NCI-H82 (cell line): ENCODE measurements at regions not wholly inside any gene's neighbourhood (a gene's known extent, or its start where the extent isn't known, plus 50 kb on each side); places are given as distances from the start of the nearest gene placed in this dataset.
A peak's percentile ranks its signal among the peaks of the same experiment; 100 is the strongest.
"Not testable (repeated sequence)": the region's sequence is repeated elsewhere in the genome, so short reads cannot be mapped to it uniquely, and the experiment has no call there.

ENCODE experiments used
- DNase-seq: peaks from one replicate; lab custom pipeline; 2025; lab: John Stamatoyannopoulos, UW

GRCh38 chr1:81209461-81209860 lies 591.3 kb upstream of the ADGRL2 start:
- no peak for DNase-seq

DNA sequence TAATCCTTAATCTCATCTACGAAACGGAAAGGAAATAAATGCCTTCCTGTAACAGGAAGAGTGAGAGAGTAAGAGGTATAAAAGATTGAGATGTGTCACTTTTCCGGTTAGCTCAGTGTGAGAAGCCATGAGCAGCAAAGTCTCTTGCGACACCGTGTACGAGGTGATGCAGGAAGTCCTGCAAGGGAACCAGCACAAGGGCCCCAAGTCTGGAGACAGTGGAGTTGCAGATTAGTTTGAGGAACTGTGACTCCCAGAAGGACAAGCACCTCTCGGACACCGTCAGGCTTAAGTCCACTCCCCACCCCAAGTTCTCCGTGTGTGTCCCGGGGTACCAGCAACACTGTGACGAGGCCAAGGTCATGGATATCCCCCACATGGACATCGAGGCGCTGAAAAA lies 592.3 kb upstream of the ADGRL2 start:
- DNase-seq: no peak

DNA sequence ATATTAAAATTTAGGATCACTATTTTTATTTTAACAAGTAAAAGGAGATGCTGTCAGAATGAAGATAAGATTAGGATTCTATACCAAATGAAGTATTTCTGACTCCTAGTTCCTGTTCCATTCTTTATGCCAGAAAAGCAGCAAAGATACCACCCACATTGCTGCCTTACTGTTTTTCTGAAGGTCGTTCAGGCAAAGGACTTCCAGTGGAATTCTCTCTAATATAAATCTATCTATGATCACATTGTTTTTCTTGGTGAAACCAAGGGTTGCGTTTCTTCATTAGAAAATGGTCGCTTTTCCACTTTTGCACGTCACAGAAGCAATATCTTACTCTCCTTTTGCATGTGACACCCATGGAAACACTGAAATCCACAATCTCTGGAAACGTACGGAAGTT lies 594.8 kb upstream of the ADGRL2 start:
- no peak for DNase-seq

DNA sequence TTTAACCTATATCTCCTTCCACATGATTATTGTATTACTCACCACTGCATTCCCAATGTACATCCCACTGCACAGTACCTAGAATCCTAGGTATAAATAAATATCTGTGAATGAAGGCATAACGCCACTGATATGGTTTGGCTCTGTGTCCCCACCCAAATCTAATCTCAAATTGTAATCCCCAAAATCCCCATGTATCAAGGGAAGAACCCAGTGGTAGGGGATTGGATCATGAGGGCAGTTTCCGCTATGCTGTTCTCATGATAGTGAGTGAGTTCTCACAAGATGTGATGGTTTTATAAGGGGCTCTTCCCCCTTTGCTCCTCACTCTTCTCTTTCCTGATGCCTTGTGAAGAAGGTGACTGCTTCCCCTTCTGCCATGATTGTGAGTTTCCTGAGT lies 599.0 kb upstream of the ADGRL2 start:
- DNase-seq: no peak

DNA sequence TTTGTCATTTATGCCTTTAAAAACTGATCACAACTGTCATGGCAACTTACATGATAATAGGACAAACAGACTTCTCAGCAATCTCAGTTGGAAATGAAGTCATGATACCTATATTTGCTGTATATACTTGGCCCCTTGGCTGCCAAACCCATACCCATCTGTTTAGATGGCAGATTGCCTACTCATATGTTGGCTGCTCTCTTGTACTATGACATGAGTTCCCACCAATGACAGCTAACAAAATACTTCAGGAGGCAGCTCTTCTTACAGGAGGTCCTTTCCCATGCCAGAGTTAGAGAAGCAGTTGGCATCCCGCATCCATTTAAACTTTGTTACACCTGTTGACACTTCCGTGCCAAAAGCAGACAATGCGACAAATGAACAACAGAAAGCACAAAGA lies 603.1 kb upstream of the ADGRL2 start:
- no peak for DNase-seq

DNA sequence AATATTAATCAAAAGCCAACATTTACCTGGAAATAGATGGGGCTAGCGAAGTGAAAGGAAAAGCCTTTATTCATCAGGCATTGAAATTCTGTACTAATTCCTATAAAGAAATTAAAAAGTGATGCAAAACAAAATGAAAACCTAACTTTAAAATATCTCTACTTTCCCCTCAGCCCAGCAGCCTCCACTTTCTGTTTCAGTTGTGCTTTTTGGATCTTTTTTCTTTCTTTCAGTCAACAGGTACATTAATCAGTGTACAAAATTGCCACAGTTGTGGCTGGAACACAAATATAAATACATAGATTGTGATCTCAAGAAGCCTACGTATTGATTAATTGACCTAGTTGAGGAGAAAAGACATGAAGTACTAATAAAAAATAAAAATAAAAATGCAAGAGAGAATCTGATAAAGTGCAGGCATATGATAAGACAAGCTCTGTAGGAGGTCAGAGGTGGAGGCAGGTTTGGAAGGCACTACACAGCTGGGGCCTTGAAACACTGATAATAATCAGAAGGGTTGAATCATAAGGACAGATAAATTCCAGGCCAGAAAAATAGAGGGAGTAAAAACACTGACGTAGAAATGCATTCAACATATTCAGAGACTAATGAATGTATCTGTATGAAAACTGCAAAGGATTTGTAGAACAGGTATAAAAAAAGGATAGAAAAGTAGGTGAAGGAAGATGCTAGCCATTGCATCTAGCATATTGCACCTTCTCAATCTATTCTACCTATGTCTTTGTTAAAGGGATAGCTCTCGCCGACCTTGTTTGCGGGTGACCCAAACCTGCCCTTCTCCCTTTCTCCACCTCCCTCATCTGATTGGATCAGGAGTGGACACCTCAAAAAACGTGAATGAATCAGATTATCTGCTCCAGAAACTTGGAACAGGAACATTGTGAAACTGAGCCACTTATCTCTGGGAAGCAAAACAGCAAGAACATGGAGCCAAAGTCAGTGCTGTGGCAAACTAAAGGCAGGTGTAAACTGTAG lies 607.8 kb upstream of the ADGRL2 start:
- DNase-seq: no peak

DNA sequence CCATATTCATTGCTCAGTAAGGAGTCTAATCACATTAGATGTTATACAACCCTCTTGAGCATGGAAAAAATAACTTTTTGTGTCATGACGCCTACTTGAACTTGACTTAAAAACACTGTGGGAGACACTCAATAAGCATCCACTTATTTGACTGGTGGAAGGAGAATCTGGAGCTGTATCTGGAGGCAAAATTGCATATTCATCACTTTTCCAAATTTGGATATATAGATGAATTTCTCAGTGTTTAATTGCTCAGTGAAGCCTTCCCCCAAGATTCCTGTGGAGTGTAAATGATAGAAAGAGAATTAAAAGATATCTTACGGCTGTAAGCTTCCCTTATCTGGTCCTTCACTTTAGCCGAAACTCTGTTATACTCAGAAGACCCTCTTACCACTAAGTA lies 610.7 kb upstream of the ADGRL2 start:
- no peak for DNase-seq

DNA sequence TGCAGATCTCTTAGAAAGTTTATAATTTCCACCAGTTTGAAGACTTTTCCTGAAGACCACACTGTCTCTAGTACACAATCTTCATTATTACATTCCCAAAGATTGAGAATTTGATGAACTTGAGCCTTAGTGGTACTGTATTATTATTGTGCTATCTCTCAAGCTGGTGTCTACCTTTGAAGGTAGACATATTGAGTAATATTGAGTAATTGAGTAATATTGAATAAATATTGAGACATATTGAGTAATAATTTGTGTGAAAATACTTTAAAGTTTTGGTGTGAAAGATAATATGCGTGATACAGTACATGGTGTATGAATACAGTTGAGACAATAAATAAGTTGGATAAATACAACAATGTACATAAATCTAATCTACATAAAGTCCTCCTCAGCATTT lies 613.1 kb upstream of the ADGRL2 start:
- no peak for DNase-seq

DNA sequence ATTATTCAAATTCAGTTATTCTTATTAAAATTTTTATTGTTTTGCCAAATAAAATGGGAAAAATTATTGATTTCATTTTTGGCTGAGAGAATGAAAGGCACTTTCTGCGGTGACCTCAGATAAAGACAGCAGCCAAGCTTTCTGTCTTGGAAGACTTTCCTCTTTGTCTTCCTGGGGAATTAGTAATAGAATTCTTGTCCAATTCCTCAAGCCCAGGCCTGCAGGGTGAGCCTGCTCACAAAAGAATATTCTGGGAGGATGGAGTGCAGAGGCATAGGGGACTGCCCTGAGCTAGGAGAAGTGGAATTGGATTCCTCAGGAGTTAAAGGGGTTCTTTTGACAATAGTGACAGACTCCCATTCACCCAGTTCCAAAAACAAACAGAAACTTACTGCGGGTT lies 614.5 kb upstream of the ADGRL2 start:
- DNase-seq: no peak

DNA sequence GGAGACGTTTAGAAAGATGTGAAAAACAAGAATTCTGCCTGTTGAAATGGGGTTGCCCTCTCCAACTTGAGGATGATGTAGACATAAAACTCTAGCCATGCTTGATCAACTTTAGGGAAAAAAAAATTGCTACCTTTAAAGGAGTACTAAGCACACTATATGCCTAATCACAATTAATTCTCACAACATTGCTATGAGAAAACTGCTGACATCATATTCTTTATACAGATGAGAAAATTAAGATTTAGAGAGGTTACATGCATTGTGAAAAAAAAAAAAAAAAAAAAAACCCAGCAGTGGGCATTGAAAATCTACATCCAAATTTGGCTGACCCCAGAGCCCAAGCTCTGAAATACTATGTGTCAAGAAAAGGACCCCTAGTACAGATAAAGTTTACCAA lies 617.2 kb upstream of the ADGRL2 start:
- DNase-seq: no peak

DNA sequence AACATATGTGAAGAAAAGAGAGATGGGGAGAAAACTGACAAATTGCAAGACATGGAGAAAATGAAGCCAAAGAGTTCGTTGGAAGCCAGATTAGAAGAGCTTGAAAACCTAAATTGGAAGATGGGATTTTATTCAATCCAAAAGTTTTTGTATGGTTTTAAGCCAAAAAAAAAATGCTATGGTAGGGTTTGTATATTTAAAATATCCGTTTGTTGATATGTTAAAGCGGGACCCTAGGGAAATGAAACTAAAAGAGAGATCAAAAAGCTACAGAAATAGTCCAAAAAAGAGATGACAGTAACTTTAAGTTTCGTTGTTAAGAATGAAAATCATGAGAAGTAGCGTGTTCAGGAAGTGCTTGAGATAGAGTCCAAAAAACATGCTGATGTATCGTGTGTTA lies 617.7 kb upstream of the ADGRL2 start:
- DNase-seq: no peak

DNA sequence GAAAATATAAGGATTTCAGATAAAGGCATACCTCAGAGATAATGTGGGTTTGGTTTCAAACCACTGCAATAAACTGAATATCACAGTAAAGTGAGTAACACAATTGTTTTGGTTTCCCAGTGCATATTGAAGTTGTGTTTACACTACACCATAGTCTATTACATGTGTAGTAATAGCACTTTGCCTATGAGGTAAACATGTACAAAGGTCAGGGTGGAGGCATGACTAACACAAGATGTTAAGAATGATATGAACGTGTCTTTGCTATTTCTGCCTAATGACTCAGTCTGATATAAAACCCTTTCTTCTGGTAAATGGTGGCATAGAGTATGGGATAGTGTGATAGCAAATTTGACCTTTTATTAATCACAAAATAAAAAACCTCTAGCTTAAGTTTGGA lies 621.5 kb upstream of the ADGRL2 start:
- DNase-seq: no peak

DNA sequence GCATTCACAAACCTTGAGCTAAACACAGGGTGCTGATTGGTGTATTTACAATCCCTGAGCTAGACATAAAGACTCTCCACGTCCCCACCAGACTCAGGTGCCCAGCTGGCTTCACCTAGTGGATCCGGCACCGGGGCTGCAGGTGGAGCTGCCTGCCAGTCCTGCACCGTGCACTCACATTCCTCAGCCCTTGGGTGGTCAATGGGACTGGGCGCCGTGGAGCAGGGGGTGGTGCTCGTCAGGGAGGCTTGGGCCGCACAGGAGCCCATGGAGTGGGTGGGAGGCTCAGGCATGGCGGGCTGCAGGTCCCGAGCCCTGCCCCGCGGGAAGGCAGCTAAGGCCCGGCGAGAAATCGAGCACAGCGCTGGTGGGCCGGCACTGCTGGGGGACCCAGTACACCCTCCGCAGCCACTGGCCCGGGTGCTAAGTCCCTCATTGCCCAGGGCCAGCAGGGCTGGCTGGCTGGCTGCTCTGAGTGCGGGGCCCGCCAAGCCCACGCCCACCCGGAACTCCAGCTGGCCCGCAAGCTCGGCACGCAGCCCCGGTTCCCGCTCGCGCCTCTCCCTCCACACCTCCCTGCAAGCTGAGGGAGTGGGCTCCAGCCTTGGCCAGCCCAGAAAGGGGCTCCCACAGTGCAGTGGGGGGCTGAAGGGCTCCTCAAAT lies 622.2 kb upstream of the ADGRL2 start:
- DNase-seq: not testable (repeated sequence)

GRCh38 chr1:81174811-81175476 lies 625.8 kb upstream of the ADGRL2 start:
- DNase-seq: no peak

DNA sequence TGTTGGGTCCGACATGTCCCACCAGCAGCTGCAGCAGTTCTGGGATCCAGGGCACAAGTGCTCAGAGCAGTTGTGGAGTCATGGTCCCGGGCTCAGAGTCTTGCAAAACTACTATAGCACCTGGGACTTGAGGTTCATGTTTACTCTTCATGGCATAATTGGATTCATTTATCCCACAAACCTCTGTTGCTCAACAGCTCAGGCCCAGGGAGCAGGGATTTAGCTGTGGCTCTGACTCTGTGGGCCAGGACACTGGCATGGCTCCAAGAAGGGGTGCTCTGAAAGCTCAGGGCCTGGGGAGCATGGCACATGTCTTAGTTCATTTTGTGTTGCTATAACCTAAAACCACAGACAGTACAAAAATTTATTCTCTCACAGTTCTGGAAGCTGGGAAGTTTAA lies 626.7 kb upstream of the ADGRL2 start:
- peak; percentile 69 for DNase-seq

- DNase-seq: no peak
Observed at GRCh38 chr1:81172483-81172882, 628.3 kb upstream of the ADGRL2 start.

- no peak for DNase-seq
Observed at GRCh38 chr1:81170721-81171120, 630.0 kb upstream of the ADGRL2 start.

DNA sequence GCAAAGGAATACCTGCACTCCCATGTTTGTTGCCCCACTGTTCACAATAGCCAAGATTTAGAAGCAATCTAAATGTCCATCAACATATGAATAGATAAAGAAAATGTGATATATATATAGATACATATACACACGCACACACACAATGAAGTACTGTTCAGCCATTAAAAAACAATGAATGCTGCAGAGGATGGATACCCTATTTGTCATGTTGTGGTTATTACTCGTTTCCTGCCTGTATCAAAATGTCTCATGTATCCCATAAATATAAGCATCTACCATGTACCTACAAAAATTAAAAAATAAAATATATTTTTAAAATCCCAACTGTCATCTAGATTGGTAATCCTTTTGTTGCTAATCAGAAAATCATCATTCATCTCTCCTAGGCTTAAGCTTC lies 634.8 kb upstream of the ADGRL2 start:
- no peak for DNase-seq

DNA sequence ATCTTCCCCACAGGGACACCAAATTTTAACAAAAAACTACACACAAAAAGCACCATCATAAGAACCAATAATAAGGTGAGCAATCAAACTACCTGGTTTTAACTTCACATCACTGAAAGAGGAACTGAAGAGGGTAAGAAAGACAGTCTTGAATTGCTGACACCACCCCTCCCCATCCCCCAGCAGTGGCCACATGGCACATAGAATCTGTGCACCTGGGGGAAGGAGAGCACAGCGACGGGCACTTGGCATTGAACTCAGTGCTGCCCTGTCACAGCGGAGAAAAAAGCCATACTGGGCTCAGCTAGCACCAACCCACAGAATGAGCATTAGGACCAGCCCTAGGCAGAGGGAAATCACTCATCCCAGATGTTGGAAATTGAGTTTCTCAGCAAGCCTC lies 640.0 kb upstream of the ADGRL2 start:
- DNase-seq: no peak

GRCh38 chr1:81158592-81158991 lies 642.1 kb upstream of the ADGRL2 start:
- peak; percentile 53 for DNase-seq

- no peak for DNase-seq
Observed at GRCh38 chr1:81157686-81158085, 643.0 kb upstream of the ADGRL2 start.

DNA sequence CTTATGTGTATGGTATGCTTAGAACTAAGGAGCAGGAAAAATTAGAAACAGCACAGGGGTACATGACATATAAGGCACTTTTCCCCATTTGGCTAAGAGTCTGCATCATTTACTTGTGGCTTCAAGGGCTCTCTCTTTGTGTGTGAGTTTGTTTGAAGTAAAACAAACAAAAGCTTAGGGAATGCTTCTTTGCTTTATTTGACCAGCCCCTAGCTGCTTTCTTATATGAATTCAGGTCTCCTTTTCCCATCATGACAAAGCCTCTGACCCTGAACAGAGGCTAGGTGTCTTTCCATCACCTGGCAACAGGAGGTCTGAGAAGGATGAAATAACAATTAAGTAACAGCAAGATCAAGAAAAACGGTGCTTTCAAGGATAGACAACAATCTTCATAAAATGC lies 643.8 kb upstream of the ADGRL2 start:
- DNase-seq: no peak

DNA sequence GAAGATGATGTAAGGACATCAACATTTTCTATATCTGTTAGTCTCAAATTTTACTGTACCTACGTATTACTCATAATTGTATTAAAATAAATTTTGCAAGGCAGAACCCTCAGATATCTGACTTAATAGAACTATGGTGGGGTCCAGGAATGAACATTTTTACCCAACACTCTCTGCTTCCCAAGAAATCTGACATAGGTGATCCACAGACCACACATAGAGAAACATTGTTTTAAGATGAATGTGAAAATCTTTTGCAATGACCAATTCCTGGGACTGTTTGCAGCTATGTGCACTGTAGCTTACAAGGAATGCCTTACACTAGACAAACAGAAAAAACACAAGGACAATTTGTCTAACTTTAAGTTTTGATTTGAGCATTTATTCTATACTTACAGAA lies 645.6 kb upstream of the ADGRL2 start:
- DNase-seq: no peak
